DMS53 (cell line): ENCODE measurements at regions not wholly inside any gene's neighbourhood (a gene's known extent, or its start where the extent isn't known, plus 50 kb on each side); places are given as distances from the start of the nearest gene placed in this dataset.

Experiments used
- DNase-seq: peaks from one replicate; lab custom pipeline; 2025; lab: John Stamatoyannopoulos, UW

GRCh38 chrX:20320461-20321159 is 53.9 kb upstream of the RPS6KA3 start:
- DNase-seq, result peak; percentile 54

- no peak for DNase-seq
Observed at GRCh38 chrX:20319054-20319453, 52.3 kb upstream of the RPS6KA3 start.

- DNase-seq, result peak; percentile 8
Observed at GRCh38 chrX:20317873-20318272, 51.2 kb upstream of the RPS6KA3 start.
